ENCODE measurements at regions not wholly inside any gene's neighbourhood (a gene's known extent, or its start where the extent isn't known, plus 50 kb on each side); places are given as distances from the start of the nearest gene placed in this dataset.

- DNase-seq (ENCODE audit: low read depth), result no peak
These were observed 234.8 kb upstream of the WWC1 start for GRCh38 chr5:168056499-168057182.

GRCh38 chr5:168057905-168058304 lies 233.5 kb upstream of the WWC1 start:
- no peak for DNase-seq (ENCODE audit: low read depth)

GRCh38 chr5:168059131-168059530 lies 232.3 kb upstream of the WWC1 start:
- no peak for DNase-seq (ENCODE audit: low read depth)

- DNase-seq (ENCODE audit: low read depth), result no peak
These were observed 229.2 kb upstream of the WWC1 start for GRCh38 chr5:168062239-168062638.

- DNase-seq (ENCODE audit: low read depth), result no peak
These were observed 227.0 kb upstream of the WWC1 start for GRCh38 chr5:168064457-168064856.

GRCh38 chr5:168064933-168065622 lies 226.4 kb upstream of the WWC1 start:
- DNase-seq (ENCODE audit: low read depth), result no peak

- no peak for DNase-seq (ENCODE audit: low read depth)
These were observed 224.8 kb upstream of the WWC1 start for GRCh38 chr5:168066536-168067208.

- DNase-seq (ENCODE audit: low read depth), result no peak
These were observed 220.7 kb upstream of the WWC1 start for GRCh38 chr5:168070761-168071160.

- DNase-seq (ENCODE audit: low read depth), result no peak
These were observed 218.8 kb upstream of the WWC1 start for GRCh38 chr5:168072665-168073064.

GRCh38 chr5:168073311-168073710 lies 218.1 kb upstream of the WWC1 start:
- no peak for DNase-seq (ENCODE audit: low read depth)

GRCh38 chr5:168073991-168074800 lies 217.2 kb upstream of the WWC1 start:
- no peak for DNase-seq (ENCODE audit: low read depth)

GRCh38 chr5:168075387-168075786 lies 216.1 kb upstream of the WWC1 start:
- no peak for DNase-seq (ENCODE audit: low read depth)

GRCh38 chr5:168076561-168076991 lies 214.9 kb upstream of the WWC1 start:
- peak; percentile 40 for DNase-seq (ENCODE audit: low read depth)

GRCh38 chr5:168085261-168086031 lies 206.0 kb upstream of the WWC1 start:
- no peak for DNase-seq (ENCODE audit: low read depth)

GRCh38 chr5:168086104-168086610 lies 205.3 kb upstream of the WWC1 start:
- DNase-seq (ENCODE audit: low read depth), result no peak

GRCh38 chr5:168086746-168087145 lies 204.7 kb upstream of the WWC1 start:
- DNase-seq (ENCODE audit: low read depth), result no peak

GRCh38 chr5:168088410-168089173 lies 202.9 kb upstream of the WWC1 start:
- DNase-seq (ENCODE audit: low read depth), result no peak

- DNase-seq (ENCODE audit: low read depth), result no peak
These were observed 202.1 kb upstream of the WWC1 start for GRCh38 chr5:168089201-168089887.

GRCh38 chr5:168092209-168093185 lies 198.9 kb upstream of the WWC1 start:
- no peak for DNase-seq (ENCODE audit: low read depth)
